Activated CD4-positive, alpha-beta T cell treated with anti-CD3 and anti-CD28 coated beads, Interleukin-2, amount 10 ng/mL, durations not matched to agents 24 days and 14 days (primary cell): ENCODE measurements at regions not wholly inside any gene's neighbourhood (a gene's known extent, or its start where the extent isn't known, plus 50 kb on each side); places are given as distances from the start of the nearest gene placed in this dataset.

Source experiments
- DNase-seq: peaks from one replicate; pipeline ENCODE4 v3.0.0; 2022
- H3K27ac Mint-ChIP-seq: one replicate; pipeline ENCODE4 v1.8.0; 2022; ENCODE audit warnings: mild to moderate bottlenecking, mixed read lengths
- H3K27me3 Mint-ChIP-seq: one replicate; pipeline ENCODE4 v1.8.0; 2022; ENCODE audit warnings: mixed read lengths
- H3K36me3 Mint-ChIP-seq: one replicate; pipeline ENCODE4 v1.8.0; 2022; ENCODE audit warnings: low read depth, mild to moderate bottlenecking, mixed read lengths
- H3K4me1 Mint-ChIP-seq: one replicate; pipeline ENCODE4 v1.8.0; 2021; ENCODE audit warnings: mixed read lengths
- H3K4me3 Mint-ChIP-seq: one replicate; pipeline ENCODE4 v1.8.0; 2022; ENCODE audit warnings: mild to moderate bottlenecking, moderate library complexity, mixed read lengths
- H3K9me3 Mint-ChIP-seq: one replicate; pipeline ENCODE4 v1.8.0; 2021; ENCODE audit warnings: mixed read lengths
- intact Hi-C: fragments of 100-400 bp; cut with micrococcal nuclease; formaldehyde crosslinking; loops from one replicate; pipeline ENCODE4 v1.15.1; 2023

DNA sequence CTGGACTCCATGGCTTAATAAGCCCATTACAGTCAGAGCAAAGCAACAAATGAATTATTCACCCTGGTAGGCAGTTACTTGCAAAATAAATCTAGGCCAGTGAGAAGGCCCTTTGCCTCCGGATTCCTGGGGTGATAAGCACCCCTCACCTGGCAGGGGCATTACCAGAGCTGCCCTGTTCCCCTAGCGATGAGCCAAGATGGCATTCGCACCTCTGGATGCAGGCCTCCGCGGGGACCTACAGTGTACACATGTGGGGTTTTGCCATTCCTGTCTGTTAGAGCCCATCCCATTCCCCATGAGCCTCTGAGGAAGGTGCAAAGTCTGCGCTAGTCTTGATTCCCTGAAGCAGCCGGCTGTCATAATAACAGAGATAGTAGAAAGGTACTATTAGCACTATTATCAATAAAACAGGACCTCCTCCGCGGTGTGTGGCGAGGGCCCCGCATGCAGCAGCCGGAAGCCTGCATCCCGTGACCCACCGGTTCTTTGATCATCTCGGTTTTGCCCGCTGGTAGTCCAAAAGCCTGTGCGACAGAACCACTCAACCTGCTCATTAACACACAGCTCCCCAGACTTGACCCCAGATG is 344.3 kb downstream of the BRD1 start:
- no peaks in the 10 kb centered on the region for H3K4me1 Mint-ChIP-seq
- H3K27ac Mint-ChIP-seq = no peak overlapping the region
- intact Hi-C loops = no loop called here
- no peak overlapping the region for H3K4me3 Mint-ChIP-seq
- DNase-seq = no peak
- H3K36me3 Mint-ChIP-seq = no peaks in the 10 kb centered on the region
- H3K27me3 Mint-ChIP-seq = no peaks in the 10 kb centered on the region
- H3K9me3 Mint-ChIP-seq = peaks cover 2% of the 10 kb centered on the region

DNA sequence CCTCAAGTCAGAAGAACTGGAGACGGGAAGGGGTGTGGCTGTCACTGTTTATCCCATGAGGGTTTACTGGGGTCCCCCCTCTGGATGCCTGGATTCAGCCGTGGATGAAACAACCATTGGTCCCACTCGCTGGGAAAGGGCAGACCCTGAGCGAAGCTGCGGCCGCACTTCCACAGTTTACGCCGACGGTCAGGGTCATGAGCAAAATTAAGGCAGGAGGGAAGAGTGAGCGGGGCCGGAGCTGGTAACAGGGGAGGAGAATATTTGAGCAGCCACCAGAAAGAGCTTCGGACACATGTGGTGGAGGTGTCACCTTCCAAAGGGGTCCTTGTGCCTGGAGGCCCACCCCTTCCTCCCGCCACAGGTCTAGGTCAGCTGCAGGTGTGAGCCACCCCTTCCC is 344.9 kb downstream of the BRD1 start:
- Mint-ChIP-seq H3K4me1 (no peaks in the 10 kb centered on the region), H3K4me3 (no peak overlapping the region), H3K27ac (no peak overlapping the region), H3K27me3 (no peaks in the 10 kb centered on the region), H3K36me3 (no peaks in the 10 kb centered on the region), H3K9me3 (peaks cover 4% of the 10 kb centered on the region)
- intact Hi-C loops = no loop called here
- no peak for DNase-seq

DNA sequence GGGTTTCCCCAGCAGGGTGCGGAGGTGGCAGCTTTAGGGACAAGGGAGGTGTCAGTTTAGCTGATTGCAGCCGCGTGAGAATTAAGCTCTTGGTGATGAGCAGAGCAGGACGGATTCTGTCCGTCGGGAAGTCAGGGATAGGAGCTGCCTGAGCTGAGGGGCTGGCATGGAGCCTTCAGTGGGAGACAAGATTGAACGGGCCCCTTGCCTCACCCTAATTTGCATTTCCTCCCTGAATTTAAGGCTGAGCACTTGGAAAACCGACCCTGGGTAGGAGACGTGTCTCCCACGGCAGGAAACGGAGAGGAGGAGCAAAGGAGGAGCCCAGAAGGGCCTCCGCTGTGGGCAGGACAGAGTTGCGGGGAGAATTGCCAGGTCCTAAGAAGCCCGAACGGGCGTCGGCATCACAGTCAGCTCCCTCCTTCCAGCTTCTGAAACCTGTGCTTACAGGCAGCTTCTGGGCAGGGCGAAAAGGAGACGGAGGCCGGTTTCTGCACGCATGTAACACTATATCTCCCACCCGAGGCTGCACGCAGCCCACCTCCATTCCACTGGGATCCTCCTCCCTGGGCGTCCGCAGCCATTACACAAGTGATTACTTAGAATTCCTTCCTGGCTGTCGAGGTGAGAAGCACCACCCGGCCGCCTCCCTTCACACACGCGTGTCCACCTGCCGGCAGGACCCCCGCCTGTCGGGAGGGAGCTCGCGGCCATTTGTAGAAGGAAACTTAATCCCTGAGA is 345.8 kb downstream of the BRD1 start:
- intact Hi-C loops = no loop called here
- Mint-ChIP-seq H3K36me3 (peaks cover 4% of the 10 kb centered on the region), H3K4me3 (no peak overlapping the region), H3K27ac (no peak overlapping the region), H3K9me3 (peaks cover 8% of the 10 kb centered on the region), H3K27me3 (no peaks in the 10 kb centered on the region), H3K4me1 (no peaks in the 10 kb centered on the region)
- no peak for DNase-seq

DNA sequence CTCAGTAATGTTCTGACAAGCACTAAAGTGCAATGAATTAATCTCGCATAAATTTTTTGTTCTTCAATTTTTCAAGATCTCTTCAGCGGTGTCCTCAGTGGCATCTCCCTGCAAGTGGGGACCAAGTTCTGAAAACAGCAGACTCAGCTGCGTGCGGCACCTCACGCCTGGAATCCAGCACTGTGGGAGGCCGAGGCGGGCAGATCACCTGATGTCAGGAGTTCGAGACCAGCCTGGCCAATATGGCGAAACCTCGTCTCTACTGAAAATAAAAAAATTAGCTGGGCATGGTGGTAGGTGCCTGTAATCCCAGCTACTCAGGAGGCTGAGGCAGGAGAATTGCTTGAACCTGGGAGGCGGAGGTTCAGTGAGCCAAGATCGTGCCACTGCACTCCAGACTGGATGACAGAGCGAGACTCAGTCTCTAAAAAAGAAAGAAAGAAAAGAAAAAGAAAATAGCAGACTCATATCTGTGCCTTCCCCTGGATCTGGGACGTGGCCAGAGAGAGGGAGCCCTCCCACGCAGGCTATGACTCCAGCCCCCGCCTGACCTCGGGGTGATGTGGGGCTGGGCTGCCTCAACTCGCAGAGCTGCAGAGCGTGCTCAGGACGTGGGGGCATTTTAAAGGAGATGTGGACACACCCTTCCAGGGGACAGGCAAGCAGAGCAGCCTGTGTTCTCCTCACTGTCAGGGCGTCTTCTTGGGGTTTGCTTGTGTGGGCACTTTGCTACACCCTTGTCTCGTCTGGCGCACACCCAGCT is 346.6 kb downstream of the BRD1 start:
- Mint-ChIP-seq H3K27me3 (no peaks in the 10 kb centered on the region), H3K27ac (no peak overlapping the region), H3K9me3 (peaks cover 15% of the 10 kb centered on the region), H3K36me3 (peaks cover 9% of the 10 kb centered on the region), H3K4me3 (no peak overlapping the region), H3K4me1 (no peaks in the 10 kb centered on the region)
- intact Hi-C loops = no loop called here
- no peak for DNase-seq

DNA sequence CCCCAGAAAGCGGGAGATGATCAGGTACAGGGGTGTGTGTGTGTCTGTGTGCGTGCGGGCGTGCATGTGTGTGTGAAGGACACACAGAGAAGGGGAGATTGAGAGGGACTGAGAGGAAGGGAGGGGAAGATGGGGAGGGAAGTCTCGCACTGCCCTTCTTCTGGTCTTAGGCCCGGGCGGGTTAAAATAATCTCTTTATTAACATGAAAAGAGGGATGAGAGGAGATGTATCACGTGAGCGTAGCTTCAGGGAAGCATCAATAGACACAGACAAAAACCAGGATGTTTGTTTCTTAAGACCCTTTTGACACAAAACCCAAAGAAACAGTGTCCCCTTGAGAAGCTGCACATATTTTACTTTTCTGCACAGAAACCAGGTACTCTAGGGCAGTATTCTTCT is 347.3 kb downstream of the BRD1 start:
- Mint-ChIP-seq H3K9me3 (peaks cover 16% of the 10 kb centered on the region), H3K27ac (no peak overlapping the region), H3K4me1 (no peaks in the 10 kb centered on the region), H3K27me3 (no peaks in the 10 kb centered on the region), H3K36me3 (peaks cover 10% of the 10 kb centered on the region), H3K4me3 (no peak overlapping the region)
- no peak for DNase-seq
- intact Hi-C loops = no loop called here

DNA sequence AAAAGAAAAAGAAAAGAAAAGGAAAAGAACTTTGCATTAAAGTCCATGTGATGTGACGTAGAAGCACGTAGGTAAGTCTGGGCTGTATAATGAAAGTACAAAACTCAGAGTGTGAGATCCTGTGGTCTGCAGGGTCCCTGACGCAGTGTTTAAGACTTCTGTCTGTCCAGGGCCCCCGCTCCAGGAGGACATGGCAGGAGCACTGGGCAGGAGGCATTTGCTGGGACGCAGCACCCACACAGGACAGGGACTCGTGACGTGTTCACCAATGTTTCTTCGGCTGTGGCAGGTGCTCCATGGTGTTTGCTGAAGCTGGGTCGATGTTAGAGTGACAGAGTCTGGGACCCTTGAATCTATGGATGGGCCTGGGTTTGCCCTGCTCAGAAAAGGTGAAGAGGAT is 348.1 kb downstream of the BRD1 start:
- Mint-ChIP-seq H3K27ac (no peak overlapping the region), H3K36me3 (peaks cover 10% of the 10 kb centered on the region), H3K4me1 (no peaks in the 10 kb centered on the region), H3K4me3 (no peak overlapping the region), H3K9me3 (peaks cover 16% of the 10 kb centered on the region), H3K27me3 (no peaks in the 10 kb centered on the region)
- intact Hi-C loops = no loop called here
- no peak for DNase-seq

DNA sequence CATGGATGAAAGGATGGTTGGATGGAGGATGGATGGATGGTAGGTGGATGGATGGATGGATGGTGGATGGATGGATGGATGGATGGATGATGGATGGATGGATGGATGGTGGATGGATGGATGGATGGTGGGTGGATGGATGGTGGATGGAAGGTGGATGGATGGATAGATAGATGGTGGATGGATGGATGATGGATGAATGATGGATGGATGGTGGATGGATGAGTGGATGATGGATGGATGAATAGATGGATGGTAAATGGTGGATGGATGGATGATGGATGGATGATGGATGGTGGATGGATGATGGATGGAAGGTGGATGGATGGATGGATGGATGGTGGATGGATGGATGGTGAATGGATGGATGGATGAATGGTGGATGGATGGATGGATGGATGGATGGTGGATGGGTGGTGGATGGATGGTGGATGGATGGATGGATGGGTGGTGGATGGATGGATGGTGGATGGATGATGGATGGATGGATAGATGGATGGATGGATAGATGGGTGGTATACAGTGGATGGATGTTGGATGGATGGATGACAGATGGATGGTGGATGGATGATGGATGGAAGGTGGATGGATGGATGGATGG is 350.8 kb downstream of the BRD1 start:
- intact Hi-C loops = no loop called here
- no peak for DNase-seq
- no peaks in the 10 kb centered on the region for H3K27me3 Mint-ChIP-seq
- H3K4me3 Mint-ChIP-seq = no peak overlapping the region
- H3K4me1 Mint-ChIP-seq = no peaks in the 10 kb centered on the region
- H3K9me3 Mint-ChIP-seq = peaks cover 16% of the 10 kb centered on the region
- H3K27ac Mint-ChIP-seq = no peak overlapping the region
- peaks cover 10% of the 10 kb centered on the region for H3K36me3 Mint-ChIP-seq

DNA sequence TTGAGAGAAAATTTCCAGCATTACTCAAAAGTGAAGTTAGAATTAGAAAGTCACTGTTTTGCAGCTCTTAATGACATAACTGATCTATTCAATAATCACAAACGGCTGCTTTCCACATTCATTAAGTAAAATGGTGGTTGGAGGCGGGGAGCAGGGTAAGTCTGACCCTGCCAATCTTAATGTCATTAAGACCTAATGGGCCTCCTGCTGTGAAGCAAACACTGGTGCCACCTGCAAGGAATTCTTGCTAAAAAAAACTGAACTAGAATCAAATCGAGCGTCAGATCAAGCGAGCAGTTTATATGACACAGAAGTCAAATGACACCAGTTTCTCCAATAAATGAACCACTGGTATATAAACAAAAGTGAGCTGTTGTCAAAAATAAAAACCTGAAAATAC is 351.5 kb downstream of the BRD1 start:
- no peak overlapping the region for H3K4me3 Mint-ChIP-seq
- H3K9me3 Mint-ChIP-seq = peaks cover 16% of the 10 kb centered on the region
- no peak for DNase-seq
- H3K4me1 Mint-ChIP-seq = no peaks in the 10 kb centered on the region
- H3K27ac Mint-ChIP-seq = no peak overlapping the region
- H3K27me3 Mint-ChIP-seq = no peaks in the 10 kb centered on the region
- intact Hi-C loops = no loop called here
- H3K36me3 Mint-ChIP-seq = peaks cover 10% of the 10 kb centered on the region

DNA sequence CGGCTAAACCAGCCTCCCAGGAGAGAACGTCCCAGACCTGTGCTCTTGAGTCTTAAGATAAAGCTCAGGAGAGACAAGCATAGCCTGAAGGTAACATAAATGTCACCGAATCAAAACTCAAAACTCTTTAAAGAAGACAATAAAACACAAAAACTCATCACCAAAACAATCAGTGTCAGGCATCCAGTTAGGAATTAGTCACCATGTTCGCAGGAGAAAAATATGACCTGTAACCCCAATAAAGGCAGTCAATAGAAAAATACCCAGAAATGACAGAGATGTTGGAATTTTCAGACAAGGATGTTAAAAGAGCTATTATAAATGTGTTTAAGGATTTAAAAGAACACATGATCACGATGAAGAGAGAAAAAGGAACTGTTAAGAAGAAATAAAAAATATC is 352.4 kb downstream of the BRD1 start:
- DNase-seq = no peak
- peaks cover 10% of the 10 kb centered on the region for H3K36me3 Mint-ChIP-seq
- no peaks in the 10 kb centered on the region for H3K27me3 Mint-ChIP-seq
- H3K27ac Mint-ChIP-seq = no peak overlapping the region
- H3K9me3 Mint-ChIP-seq = peaks cover 16% of the 10 kb centered on the region
- intact Hi-C loops = no loop called here
- H3K4me1 Mint-ChIP-seq = no peaks in the 10 kb centered on the region
- H3K4me3 Mint-ChIP-seq = no peak overlapping the region

DNA sequence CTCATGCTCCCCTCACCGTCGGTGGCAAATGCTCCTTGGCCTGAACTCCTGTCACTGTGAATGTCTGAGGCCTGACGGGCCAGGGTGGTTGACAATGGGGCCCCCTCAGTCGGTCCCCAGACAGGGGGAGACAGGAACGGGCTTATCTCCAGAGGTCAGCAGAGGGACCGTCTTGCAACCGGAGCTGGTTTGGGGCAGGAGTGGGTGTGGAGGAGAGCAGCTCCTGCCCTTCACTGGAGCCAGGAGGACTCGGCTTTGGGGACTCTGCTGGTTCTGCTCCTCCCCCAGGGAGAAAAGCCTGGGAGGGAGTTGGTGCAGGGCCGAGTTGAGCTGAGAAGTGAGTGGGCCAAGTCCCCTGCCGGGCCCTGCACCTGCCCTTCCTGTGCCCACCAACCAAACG is 354.4 kb downstream of the BRD1 start:
- DNase-seq = no peak
- Mint-ChIP-seq H3K9me3 (peaks cover 13% of the 10 kb centered on the region), H3K4me1 (no peaks in the 10 kb centered on the region), H3K36me3 (peaks cover 10% of the 10 kb centered on the region), H3K27me3 (no peaks in the 10 kb centered on the region), H3K27ac (no peak overlapping the region), H3K4me3 (no peak overlapping the region)
- intact Hi-C loops = no loop called here

DNA sequence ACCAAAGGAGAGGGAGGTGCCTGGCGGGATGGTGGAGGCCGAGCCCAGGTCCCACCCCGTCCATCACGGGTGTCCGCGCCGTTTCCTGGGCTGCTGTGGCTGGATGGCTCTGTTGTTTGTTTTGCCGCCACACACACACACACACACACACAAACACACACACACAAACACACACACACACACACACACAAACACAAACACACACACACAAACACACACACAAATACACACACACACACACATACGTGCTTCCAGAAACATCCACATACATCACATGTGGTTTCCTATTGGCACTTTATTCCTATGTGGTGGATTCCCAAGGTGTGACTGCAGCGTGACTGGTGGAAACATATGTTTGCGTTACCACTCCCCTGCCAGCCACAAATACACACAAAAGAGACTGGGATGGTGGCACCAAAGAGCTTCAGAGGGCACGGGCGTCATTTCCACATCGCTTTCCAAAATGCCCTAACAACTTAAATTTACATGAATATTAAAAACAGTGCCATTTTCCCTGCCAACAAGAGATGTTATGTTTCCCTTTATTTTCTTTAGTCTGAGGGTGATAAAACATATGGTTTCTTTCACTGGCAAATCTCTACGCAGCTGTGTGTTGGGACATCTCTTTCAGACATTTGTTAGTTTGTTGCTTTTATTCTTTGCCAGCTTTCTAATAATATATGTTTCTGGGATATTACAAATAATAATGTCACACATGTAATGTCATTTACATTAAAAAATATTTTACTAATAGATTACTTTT is 356.8 kb downstream of the BRD1 start:
- no peaks in the 10 kb centered on the region for H3K27me3 Mint-ChIP-seq
- H3K27ac Mint-ChIP-seq = no peak overlapping the region
- no peak overlapping the region for H3K4me3 Mint-ChIP-seq
- DNase-seq = no peak
- H3K9me3 Mint-ChIP-seq = no peaks in the 10 kb centered on the region
- no peaks in the 10 kb centered on the region for H3K36me3 Mint-ChIP-seq
- H3K4me1 Mint-ChIP-seq = no peaks in the 10 kb centered on the region
- intact Hi-C loops = no loop called here

DNA sequence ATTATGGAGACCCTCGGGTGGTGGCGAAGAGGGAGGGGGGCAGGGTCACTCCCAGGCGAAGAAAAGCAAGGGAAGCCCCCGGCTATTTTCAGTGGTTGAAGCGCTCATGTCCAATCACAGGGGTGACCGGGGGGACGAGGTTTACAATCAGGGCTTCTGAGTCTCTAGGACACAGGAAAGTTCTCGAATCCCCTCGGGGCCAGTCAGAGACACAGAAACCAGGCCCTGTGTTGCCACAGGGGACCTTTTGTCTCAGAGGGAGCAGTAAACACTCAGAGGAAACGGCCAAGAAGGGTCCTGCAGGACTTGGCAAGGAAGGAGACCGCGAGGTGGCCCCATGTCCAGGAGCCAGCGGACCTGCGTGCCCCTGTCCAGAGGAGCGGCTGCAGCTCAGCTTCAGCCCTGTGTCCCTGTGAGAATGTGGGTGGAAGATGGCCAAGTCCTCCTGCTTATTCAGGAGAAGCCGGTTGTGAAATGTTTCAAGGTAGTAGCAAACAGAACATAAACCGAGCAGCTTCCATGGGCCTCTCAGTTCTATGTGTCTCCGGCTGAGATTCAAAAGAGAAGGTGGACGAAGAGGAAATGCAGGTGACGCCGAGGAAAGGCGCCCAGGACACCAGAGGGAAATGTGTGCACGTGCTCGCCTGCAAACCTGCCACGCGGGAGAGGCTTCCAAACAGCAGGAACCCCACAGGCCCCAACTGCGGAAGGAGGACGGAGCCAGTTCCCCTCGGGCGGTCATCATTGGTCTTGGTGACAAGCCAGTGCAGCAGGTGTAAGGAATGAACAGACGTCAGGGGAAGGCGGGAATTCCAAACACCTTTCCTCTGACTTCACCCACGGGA is 357.6 kb downstream of the BRD1 start:
- Mint-ChIP-seq H3K4me3 (no peak overlapping the region), H3K27me3 (no peaks in the 10 kb centered on the region), H3K36me3 (no peaks in the 10 kb centered on the region), H3K4me1 (no peaks in the 10 kb centered on the region), H3K27ac (no peak overlapping the region), H3K9me3 (no peaks in the 10 kb centered on the region)
- DNase-seq = no peak
- intact Hi-C loops = no loop called here
